ENCODE measurements at regions not wholly inside any gene's neighbourhood (a gene's known extent, or its start where the extent isn't known, plus 50 kb on each side); places are given as distances from the start of the nearest gene placed in this dataset.

GRCh38 chr20:60292001-60292520, 333.8 kb downstream of the CDH26 start:
- no peak for DNase-seq

GRCh38 chr20:60294632-60295031, 336.4 kb downstream of the CDH26 start:
- no peak for DNase-seq

DNA sequence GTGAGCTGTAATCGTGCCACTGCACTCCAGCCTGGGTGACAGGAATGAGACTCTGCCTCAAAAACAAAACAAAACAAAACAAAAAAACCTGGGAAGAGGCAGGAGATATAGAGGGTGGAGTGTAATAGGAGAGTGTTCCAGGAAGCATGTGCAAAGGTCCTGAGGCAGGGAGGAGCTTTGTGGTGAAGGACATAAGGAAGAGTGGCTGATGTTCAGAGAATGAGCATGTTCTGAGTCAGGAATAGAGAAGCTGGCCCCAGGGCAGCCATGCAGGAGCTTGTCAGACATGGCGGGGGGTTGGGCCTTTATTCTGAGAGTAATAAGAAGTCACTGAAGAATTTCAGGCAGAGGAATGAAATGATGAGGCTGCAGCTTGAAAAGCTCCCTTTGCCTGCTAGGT, 337.0 kb downstream of the CDH26 start:
- no peak for DNase-seq

GRCh38 chr20:60297649-60298048, 339.4 kb downstream of the CDH26 start:
- no peak for DNase-seq

DNA sequence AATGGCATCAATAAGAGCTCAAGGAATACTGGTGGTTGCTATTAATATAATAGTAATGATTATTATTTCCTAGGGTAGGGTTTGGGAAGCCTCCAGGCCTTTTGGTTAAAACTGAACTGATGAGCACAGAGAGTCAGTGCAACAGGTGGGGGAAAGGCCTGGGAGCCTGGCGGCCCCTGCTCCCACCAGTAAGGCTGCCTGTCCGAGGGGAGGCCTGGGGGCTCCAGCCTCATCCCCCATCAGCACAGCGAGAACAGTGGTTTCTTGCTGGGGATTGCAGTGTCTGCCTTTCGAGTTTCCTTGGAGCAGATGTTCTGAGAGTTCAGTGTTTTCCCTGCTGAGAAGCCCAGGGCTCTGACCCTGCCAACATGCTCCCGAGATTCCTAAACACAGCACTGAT, 340.4 kb downstream of the CDH26 start:
- no peak for DNase-seq

GRCh38 chr20:60299951-60300350, 341.7 kb downstream of the CDH26 start:
- no peak for DNase-seq

- no peak for DNase-seq
These were observed 342.2 kb downstream of the CDH26 start for GRCh38 chr20:60300374-60300773.

GRCh38 chr20:60302875-60303274, 344.7 kb downstream of the CDH26 start:
- DNase-seq: no peak

GRCh38 chr20:60304026-60304590, 345.9 kb downstream of the CDH26 start:
- DNase-seq: no peak

- DNase-seq: no peak
These were observed 346.7 kb downstream of the CDH26 start for GRCh38 chr20:60304931-60305330.

GRCh38 chr20:60306105-60306504, 347.9 kb downstream of the CDH26 start:
- DNase-seq: no peak

- no peak for DNase-seq
These were observed 348.3 kb downstream of the CDH26 start for GRCh38 chr20:60306551-60306950.

DNA sequence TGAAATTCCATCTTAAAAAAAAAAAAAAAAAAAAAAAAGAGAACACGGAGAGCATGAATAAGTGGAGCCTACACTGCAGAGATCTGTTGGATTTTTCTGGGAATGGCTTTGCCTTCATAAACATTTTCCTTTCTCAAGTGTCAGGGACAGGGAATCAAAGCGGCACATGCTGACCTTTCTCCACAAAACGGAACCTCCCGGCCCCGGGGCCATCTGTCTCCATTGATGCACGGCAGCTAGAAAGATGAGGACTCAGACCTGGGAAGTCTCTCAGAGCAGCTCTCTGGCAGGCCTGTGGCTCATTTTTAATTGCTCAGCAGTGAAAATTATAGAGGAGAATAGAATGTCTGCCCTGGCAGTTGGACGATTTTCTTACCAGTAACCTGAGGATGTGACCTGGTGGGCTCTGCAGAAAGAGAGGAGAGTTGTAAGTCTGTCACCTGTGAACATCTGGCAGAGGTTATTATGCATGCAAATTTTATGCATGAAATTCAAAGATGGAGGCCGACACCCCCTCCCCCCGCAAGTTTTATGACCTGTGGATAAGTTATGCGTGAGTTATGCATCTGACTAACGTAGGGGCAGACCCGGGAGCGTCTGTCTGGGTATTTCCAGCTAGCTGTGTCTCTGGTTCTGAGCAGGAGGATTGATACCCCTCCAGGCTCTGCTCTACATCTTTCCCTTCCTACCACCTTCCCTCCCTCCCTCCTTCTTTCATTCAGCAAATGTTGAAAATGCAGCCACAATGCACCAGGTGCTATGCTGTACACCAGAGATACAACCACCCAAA, 352.5 kb downstream of the CDH26 start:
- DNase-seq: no peak

- DNase-seq: no peak
These were observed 355.0 kb downstream of the CDH26 start for GRCh38 chr20:60313191-60313590.

- no peak for DNase-seq
These were observed 355.4 kb downstream of the CDH26 start for GRCh38 chr20:60313614-60314013.

- DNase-seq: no peak
These were observed 356.5 kb downstream of the CDH26 start for GRCh38 chr20:60314727-60315126.

DNA sequence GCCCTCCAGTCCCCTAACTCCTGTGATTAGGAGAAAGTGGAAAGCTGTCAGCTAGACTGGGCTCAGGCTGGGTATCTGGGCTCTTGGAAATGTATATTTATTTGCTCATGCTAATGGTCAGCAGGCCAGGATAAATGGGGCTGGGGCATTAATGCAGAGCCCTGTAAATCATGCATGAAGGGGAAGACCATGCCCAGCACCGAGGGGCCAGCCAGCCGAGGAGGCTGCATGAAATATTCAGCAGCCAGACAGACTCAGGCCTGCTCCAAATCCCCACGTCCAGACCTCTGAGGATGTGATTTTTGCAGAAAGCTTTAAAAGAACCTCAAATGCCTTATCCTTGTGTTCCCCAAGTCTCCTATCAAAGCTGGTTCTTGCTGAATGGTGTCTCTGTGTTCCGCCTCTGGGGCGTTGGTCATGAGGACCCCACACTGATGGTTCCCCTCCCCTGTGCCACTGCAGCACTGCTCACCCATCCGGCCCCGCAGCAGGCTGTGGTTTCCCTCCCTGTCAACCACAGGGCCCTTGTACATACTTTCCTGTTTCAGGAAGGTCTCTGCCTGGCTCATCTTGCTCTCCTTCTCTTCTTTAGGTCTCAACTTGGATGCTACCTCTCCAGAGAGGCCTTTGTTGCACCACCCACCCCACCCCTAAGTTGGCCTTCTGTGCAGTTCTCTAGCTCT, 358.4 kb downstream of the CDH26 start:
- DNase-seq: no peak

DNA sequence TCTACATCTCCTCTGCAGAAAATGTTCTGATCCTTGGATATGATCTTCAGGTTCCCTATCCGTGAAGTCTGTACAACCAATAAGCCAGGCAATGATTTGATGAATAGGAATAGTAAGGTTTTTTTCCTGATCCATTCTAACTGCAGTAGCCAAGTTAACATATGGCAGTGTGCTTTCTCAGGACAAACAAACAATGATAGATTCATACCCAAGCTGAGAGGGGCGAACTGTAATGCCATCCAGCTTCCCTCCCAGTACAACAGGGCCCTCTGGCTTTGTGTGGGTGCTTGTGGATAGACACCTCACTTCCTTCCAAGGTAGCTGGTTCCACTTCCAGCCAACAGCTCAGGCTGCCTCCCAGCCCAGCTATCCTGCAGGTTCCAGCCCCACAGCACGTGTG, 359.2 kb downstream of the CDH26 start:
- no peak for DNase-seq

GRCh38 chr20:60321601-60322000, 363.4 kb downstream of the CDH26 start:
- no peak for DNase-seq

GRCh38 chr20:60326821-60327220, 368.6 kb downstream of the CDH26 start:
- no peak for DNase-seq

- DNase-seq: no peak
These were observed 369.9 kb downstream of the CDH26 start for GRCh38 chr20:60327971-60328660.

GRCh38 chr20:60330461-60330860, 372.2 kb downstream of the CDH26 start:
- DNase-seq: no peak

- no peak for DNase-seq
These were observed 373.6 kb downstream of the CDH26 start for GRCh38 chr20:60331688-60332300.
